ENCODE measurements at regions not wholly inside any gene's neighbourhood (a gene's known extent, or its start where the extent isn't known, plus 50 kb on each side); places are given as distances from the start of the nearest gene placed in this dataset.

DNA sequence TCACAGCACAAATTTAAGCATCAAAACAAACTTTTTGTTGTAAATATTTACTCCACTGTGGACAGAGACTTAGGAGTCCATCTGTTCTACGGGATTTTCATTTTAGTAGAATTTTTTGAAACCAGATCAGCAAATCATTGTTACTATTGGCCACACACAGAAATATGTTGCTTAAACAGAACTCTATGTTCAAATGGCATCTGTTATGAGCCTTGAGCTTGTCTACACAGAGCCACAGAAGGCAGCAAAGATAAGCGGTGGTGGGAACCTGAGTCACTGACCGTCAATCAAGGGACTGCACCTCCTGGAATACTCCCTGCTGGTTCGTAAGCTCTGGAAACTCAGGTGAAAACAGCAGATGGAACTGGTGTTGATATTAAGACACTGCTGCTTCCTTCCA, 156.8 kb downstream of the TMEM200C start:
- TF ChIP-seq, protein P1, sequence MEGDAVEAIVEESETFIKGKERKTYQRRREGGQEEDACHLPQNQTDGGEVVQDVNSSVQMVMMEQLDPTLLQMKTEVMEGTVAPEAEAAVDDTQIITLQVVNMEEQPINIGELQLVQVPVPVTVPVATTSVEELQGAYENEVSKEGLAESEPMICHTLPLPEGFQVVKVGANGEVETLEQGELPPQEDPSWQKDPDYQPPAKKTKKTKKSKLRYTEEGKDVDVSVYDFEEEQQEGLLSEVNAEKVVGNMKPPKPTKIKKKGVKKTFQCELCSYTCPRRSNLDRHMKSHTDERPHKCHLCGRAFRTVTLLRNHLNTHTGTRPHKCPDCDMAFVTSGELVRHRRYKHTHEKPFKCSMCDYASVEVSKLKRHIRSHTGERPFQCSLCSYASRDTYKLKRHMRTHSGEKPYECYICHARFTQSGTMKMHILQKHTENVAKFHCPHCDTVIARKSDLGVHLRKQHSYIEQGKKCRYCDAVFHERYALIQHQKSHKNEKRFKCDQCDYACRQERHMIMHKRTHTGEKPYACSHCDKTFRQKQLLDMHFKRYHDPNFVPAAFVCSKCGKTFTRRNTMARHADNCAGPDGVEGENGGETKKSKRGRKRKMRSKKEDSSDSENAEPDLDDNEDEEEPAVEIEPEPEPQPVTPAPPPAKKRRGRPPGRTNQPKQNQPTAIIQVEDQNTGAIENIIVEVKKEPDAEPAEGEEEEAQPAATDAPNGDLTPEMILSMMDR (IDR thresholded peaks at IDR 0.05) = no peak
- TF ChIP-seq POLR2A (IDR thresholded peaks at IDR 0.05) (no peak), EP300 (IDR thresholded peaks at IDR 0.05) (no peak)
